ENCODE measurements at regions not wholly inside any gene's neighbourhood (a gene's known extent, or its start where the extent isn't known, plus 50 kb on each side); places are given as distances from the start of the nearest gene placed in this dataset.
"Not testable (repeated sequence)": the region's sequence is repeated elsewhere in the genome, so short reads cannot be mapped to it uniquely, and the experiment has no call there.

DNA sequence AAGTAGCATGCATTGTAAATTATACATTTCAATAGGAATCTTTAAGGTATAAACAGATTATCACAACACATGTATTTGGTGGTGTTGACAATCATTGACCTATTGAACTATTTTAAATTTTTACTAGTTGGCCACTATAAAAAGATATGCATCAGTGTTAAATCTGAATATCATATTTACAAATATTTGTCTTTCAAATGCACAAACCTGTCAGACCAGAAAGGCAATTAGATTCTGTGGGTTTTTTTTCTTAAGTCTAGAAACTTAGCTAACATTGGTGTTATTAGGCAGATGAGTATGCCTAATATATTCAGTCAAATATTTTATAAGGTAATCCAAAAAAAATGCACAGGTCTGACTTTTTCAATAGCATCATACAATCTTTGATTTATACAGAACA lies 241.4 kb upstream of the DGKB start:
- no peak for DNase-seq (ENCODE audit: low read depth)

DNA sequence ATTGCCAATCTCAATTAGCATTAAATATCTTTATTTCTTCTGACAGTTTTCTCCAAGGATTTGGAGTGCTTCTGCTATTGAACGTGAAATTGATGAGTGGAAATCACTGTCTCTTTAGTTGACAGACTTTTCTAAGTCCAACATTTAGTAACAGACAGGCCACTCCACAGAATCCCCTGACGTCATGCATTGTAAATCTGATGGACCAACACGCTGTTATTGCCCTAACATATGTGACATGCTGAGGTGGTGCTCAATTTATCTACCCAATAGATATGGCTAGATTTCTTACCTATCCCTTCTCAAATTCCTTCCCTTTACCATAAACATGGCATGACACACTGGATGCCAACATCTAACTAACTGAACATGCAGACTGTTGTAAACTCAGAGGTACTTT lies 240.6 kb upstream of the DGKB start:
- DNase-seq (ENCODE audit: low read depth): no peak

DNA sequence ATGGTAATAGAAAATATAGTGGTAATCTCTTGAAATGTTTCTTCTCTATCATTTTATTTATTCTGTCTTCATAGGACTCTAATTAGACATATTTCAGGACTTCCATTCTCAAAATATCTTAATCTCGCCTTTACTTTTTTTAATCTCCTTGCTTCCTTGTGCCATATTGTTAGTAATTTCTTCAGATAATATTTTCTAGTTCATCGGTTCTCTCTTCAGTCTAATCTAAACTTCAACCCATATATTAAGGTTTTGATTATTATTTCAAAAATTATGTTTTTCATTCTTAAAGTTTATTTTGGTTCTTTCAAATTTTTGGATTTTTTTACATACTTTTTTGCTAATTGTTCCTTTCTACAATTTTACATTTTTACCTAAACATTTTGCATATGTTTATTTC lies 237.9 kb upstream of the DGKB start:
- no peak for DNase-seq (ENCODE audit: low read depth)

DNA sequence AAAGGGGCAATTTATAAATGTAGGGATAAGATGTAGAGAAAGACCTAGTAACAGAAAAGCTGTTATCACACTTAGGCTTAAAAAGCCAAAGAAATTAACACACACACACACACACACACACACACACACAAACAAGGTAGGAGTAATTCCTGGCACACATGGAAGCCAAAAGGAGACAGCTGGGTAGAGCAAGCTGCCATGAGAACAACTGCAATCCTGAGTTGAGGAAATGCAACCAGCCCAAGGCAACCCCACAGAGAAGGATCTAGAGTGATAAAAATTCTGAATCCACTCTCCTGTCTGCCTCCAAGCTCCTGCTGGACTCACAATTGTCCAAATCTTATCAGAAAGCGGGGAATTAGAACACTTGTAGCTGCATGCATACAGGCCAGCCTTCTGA lies 229.1 kb upstream of the DGKB start:
- no peak for DNase-seq (ENCODE audit: low read depth)

DNA sequence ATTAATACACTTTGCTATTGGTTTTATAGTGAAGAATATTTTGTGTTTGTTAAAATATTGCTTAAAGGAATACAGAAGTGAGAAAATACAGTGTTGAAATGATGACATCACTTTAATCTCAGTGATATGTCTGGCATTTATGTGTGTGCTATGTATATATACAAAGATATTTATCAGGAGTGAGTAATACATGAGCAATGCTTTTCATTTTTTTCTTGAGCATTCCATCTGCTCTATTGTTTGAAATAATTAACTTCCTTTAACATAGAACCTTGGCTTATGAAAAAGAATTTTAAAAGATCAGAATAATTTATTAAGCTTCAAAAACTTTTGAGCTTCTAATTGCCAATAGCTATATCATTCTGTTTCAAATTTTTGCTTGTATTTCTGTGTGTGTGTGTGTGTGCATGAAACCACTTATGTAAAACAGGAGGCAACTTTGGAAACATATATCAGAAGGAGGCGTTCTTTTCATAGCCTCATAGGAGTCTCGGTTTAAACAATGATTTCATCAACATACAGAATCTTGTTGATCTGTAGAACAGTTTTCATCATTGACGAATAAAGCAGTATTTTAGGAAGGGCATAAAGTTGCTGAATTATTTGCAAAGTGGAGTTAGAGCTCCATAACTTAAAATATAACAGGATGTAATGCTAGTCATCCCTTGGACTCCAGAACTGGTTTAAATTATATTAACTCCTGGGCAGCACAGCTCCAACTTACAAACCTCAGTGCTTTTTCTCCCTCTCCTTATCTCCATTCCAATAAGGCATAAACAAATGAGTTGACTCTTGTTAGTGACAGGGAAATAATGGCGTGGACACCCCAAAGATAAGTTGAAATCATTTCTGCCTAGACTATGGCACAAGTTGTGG lies 228.4 kb upstream of the DGKB start:
- DNase-seq (ENCODE audit: low read depth): peak; percentile 72

DNA sequence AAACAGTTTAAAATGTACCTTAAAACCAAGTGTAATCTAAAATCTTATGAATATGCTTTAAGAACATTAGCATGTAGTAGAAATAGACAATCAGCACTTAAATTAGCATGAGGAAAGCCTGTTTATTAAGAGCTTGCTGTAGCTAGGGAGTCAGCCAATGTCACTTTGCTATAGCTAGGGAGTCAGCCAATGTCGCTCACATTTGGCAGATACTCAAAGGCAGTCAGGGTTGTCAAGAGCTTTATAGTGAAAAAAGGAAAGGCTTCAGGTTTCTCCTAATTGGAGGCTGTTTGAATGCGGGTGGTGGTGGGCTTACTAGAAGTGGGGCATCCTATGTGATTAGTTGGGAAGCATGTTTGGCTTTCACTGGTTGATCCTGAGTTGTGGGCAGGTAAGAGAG lies 226.2 kb upstream of the DGKB start:
- DNase-seq (ENCODE audit: low read depth): no peak

DNA sequence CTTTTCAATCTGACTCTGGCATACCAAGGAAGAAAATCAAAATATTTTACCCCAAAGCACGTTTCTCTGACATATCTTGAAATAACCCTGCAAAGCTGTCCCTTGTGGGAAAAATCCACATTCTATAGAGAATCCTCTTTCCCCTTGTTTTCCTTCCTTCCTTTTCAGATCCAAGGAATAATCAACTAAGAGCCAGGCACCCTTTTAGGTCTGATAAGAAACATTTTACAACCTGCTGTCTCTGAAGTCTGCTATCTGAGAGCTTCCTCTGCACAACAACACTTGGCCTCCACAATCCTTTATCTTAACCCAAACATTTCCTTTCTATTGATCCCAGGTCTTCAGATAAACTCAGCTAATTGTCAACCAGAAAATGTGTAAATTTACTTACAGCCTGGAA lies 224.1 kb upstream of the DGKB start:
- not testable (repeated sequence) for DNase-seq (ENCODE audit: low read depth)

DNA sequence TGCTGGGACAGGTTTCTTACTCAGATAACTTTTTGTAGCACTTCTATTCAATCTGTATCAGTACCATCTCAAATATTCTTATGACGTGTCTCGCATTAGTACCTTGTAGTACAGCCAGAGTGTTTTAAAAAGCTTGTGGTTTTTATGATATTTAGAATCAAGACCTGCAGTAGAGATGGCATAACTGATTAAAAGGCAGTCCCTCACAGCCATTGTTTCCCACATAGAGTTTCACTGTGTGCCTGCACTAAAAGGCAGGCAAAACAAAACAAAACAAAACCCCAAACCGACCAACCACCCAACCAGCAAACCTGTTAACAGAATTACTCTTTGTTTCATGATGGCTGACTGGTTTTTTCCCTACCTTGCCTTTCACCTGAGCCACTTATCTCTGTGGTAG lies 221.3 kb upstream of the DGKB start:
- no peak for DNase-seq (ENCODE audit: low read depth)

DNA sequence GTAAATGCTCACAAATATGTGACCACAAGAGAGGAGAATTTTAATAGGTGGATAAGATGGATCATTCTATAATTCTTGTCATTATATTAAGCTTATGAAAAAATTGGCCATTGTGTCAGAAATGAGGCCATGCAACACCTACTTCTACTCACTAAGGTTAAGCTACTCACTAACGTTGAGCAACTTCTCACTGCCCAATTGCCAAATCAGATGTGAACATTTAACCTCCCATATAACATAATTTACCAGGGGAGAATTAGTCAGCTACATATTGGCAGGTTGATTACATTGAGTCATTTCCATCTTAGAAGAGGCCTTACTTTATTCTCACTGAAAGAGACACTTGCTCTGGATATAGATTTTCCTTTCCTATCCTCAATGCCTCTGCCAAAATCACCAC lies 211.2 kb upstream of the DGKB start:
- peak; percentile 77 for DNase-seq (ENCODE audit: low read depth)

DNA sequence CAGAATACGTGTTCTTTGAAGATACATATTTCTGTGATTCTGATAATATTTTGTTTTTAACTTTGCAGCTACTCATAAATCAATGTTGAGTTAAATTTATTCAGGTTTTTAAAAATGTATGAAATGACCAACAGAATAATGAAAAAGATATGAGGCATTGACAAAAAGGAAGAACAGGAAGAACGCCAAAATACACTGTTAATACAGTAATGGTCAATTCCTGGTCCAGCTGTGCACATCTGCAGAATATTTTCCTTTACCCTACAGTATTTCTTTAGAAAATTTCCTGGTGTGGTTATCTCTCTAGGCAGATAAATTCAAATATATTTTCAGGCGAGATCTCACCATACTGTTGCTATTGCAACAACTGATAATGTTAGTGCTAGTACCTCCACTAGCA lies 203.2 kb upstream of the DGKB start:
- DNase-seq (ENCODE audit: low read depth): no peak

DNA sequence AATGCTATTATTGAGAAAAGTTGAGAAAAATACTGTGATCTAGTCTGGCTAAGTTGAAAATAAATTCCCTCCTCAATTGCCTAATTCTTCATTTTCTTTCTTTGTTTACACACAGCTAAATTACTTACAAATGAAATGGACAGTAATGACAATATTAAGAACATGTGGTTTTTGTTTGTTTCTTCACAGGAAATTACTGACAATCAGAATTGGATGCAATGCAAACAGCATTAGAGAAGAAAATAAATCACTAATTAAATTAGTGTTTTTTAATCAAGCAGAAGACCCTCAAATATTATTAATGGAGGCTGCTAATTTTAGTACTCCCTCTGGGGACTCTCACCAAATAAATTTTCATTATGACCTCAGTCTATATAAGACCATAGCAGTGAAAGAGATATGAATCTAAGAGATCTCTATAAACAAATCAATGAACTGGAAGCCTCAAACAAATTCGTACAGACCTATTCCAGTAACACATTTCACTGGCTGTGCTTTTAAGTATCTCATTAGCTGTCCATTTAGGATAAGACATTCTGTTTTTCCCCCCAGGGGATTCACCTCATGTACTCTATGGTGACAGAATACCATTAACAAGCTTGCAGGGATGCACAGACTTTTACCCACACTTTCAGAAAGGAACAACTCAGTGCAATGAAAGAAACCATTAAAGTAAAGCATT lies 202.0 kb upstream of the DGKB start:
- DNase-seq (ENCODE audit: low read depth): no peak

DNA sequence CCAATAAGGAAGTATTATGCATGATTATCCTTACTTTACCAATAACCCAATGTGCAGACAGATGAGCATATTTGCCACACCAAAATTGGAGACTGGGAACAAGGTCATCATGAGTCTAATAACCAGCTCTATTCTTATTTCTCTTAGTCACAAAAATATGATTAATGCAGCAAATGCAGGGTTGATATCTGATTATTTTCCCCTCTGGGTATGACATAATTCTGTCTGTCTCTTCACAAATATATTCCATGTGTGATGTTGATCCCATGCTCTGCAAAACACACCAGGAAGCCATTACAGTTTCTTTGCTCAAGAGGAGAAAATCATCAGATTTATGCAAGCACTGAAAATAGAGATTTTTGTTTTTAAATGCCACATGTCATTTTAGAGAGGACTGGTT lies 196.5 kb upstream of the DGKB start:
- no peak for DNase-seq (ENCODE audit: low read depth)

DNA sequence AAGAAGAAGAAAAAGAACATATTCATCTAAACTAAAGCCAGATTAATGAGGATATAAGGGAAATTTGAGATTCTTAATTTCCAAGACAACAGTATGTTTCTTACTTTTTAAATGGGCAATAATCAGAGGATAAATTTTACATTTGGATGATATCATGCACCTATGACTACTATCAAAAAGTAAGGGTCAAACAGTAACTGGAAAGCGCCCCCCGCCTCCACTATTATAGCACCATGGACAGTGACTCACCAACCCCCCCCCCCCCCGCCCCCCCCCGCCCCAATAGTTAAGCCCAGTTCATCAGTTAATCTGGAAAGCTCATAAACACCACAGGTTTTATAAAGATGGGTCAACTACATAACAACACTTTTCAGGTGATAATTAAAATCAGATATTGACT lies 194.3 kb upstream of the DGKB start:
- no peak for DNase-seq (ENCODE audit: low read depth)

DNA sequence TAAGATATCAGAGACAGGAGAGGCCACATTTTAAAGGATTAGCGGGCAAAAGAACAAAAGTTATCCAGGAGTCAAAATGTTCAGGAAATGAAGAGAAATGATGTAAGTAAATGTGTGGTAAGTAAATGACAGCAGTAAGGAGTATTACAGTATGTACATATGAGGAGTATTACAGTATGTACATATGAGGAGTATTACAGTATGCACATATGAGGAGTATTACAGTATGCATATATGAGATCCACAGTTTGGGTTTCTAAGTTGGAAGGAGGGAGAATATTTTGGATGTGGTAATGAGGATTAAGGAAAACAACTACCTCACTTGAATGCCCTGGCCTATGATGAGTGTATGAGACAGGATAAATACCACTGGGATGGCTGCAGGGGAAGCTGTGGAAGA lies 192.4 kb upstream of the DGKB start:
- DNase-seq (ENCODE audit: low read depth): no peak

DNA sequence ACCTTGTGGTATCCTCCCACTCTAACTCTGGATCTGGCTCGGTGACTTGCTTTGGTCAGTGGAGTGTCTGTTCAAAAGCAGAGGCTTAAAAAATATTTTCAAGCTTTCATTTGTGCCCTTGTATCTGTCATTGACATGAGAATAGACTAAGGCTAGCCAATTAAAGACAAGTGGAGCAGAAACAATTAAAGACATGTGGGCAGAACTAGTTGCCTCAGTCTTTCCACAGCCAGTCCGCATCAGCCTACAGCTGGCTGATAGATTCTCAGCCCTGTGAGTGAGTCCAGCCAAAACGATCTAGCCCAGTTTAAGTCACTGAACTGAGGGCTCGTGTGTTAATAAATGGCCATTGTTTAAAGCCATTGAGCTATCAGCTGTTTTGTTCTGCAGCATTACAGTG lies 185.2 kb upstream of the DGKB start:
- DNase-seq (ENCODE audit: low read depth): no peak

DNA sequence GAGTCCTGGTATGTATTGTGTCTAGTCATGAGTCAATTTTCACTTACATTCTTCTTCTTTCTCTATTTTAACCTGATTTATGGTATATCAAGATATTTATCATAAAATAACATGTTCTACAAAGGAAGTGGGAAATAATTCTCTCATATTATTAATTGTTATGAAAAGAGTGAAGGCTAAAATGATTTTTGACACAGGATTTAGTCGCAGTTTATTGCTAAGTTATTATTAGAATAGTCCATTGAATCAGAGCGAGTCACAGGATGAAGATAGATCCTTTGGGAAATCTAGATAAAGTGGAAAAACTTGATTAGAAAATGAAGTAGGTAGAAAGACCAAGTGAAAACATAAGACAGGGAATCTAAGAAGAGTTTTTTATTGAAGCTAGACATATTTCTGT lies 184.3 kb upstream of the DGKB start:
- peak; percentile 22 for DNase-seq (ENCODE audit: low read depth)

DNA sequence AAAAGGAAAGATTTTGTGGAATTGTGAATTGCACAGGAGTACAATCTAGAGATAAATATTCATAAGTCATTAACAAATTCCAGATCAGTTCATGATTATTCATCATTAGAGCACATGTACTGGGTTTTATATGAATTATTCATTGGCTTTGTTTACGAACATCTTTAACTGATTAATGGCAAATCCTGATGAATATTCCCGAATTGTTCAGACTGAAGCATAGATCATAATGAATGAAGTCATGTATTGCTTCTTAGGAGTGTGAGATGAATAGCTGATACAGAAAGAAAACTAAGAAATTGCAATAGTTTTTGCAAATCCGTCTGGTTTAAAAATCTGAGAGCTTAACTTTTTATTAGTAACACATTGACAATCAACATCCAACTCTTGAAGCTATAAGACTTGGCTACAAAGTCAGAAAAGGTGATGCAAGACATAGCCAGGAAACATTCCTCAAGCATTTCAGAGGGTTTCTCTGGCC lies 183.6 kb upstream of the DGKB start:
- no peak for DNase-seq (ENCODE audit: low read depth)

DNA sequence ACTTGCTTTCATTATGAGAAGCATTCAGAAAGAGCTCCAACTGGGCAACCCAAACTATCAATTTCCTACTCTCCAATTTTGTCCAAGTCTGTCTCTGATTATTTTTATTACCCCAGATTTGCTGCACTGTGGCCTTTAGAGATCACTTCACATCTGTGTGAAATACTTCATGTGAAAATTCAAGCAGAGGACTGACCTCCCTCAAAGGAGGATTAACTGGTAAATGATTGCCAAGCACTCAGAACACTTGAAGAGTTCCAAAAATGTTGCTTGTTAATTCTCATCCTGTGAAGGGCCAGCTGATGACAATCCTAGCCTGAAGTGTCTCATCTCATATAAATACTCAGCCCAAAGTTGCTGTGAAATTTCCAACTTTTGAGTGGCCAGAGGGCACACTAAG lies 182.8 kb upstream of the DGKB start:
- no peak for DNase-seq (ENCODE audit: low read depth)

DNA sequence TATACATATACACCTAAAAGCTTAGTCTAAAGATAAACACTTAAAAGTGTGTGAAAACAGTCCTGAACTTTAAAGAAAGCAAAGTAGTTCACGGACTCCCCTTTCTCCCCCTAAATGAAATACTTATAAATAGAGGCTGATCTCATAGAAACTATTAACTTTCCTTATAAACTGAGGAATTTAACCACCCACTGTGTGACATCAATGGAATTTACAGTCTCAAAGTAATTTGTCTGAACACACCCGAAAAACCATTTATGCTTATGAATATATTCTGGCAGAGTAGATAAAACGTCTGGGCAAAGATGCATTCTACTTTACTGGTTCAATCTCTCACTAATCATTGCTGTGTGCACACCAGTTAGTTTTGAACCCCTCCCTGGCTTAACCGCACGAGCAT lies 181.8 kb upstream of the DGKB start:
- no peak for DNase-seq (ENCODE audit: low read depth)

DNA sequence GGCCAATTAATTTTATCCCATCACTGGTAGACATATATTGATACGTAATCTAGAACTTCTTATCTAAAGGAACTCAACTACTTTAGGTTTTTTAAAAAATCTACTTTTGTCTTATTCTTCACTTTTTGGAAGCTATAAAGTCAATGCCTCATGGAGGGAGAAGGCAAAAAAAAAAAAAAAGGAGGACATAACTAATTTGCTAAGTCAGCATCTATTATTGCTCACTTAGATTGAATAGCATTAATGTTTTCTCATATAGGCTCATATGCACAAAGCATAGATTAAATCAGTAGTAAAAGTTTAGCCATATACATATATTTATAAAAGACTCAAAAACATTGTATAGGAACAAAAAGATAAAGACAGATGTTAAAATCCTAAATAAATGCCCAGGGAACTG lies 179.3 kb upstream of the DGKB start:
- no peak for DNase-seq (ENCODE audit: low read depth)

DNA sequence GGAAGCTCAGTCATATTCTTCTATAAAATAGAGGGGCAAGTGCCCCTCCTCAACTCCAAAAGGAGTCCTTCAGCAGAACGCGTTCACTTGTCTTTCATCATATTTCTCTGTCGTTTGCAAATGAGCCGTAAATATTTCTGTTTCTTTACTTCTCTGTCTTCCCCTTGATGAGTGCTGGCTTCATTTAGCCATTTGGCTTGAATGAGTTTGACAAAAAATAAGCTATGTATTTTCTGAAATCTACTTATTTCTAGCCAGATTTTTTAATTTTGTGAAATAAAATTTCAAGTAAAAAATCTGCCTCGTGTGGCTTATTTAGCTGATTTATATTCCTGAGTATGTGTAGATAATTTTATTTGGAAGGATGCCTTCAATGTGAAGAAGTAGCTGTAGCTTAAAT lies 170.8 kb upstream of the DGKB start:
- DNase-seq (ENCODE audit: low read depth): no peak

DNA sequence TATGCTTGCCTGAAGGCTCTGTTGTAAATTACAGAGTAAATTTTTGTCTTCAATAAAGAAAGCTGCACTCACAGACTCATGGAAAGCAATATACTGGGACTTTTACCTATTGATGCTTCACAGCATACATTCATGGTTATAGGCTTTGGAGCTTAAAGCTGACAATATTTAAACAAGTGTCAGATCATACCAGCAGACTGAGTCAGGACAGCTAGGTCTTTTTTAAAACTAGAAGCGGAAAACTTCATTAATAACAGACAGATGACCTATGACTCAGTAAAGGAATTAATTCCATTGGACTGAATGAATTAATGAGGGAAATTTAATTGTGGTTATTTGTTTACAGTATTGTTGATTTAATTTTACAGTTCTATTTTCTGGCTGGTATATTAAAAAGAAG lies 165.8 kb upstream of the DGKB start:
- no peak for DNase-seq (ENCODE audit: low read depth)

DNA sequence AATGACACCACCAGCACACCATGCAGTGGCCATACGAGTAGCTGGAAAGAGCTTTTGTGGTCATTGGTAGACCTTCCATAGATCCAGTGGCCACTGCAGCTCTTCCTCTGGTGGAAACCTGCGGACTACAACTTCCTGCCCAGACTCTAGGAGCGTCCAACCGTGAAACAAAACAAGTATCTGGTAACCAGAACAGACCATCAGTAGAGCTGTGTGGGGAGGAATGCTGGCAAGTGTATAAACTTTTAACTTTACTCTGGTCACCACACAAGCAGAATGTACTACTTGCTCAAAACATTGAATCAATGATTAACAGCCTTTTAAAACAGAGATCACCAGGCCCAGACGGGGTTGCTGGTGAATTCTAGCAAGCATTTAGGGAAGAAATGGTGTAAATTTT lies 154.7 kb upstream of the DGKB start:
- DNase-seq (ENCODE audit: low read depth): no peak

DNA sequence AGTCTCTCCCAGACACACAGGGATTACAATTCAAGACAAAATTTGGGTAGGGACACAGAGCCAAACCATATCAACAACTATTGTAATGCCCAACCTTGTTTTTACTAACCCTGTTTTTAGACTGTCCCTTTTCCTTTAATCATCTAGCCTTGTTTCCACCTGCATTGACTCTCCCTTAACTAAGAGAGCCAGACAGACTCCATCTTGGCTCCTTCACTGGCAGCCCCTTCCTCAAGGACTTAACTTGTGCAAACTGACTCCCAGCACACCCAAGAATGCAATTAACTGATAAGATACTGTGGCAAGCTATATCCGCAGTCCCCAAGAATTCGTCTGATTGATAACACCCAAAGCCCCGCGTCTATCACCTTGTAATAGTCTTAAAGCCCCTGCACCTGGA lies 151.8 kb upstream of the DGKB start:
- DNase-seq (ENCODE audit: low read depth): not testable (repeated sequence)
